ENCODE measurements at regions not wholly inside any gene's neighbourhood (a gene's known extent, or its start where the extent isn't known, plus 50 kb on each side); places are given as distances from the start of the nearest gene placed in this dataset.

DNA sequence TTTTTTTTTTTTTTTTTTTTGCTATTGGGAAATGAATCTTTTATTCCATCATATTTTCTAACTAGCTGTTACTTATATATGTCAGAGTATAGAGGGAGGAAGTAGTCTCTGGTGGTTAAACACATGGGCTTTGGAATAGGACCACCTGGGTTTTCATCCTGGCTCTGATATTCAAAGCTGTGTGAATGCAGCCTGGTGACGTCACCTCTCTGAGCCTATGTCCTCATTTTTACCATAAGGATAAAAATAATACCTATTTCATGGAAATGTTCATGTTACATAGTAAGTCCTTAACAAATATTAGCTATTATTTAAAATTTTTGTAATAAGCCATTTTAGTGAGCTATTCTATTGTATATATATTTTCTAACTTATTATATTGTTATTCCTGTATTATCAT, 58.8 kb upstream of the TOX2 start:
- TF ChIP-seq EZH2 (IDR thresholded peaks at IDR 0.05; ENCODE audit: borderline replicate concordance, low read length): no peak
- TF ChIP-seq, protein P1, sequence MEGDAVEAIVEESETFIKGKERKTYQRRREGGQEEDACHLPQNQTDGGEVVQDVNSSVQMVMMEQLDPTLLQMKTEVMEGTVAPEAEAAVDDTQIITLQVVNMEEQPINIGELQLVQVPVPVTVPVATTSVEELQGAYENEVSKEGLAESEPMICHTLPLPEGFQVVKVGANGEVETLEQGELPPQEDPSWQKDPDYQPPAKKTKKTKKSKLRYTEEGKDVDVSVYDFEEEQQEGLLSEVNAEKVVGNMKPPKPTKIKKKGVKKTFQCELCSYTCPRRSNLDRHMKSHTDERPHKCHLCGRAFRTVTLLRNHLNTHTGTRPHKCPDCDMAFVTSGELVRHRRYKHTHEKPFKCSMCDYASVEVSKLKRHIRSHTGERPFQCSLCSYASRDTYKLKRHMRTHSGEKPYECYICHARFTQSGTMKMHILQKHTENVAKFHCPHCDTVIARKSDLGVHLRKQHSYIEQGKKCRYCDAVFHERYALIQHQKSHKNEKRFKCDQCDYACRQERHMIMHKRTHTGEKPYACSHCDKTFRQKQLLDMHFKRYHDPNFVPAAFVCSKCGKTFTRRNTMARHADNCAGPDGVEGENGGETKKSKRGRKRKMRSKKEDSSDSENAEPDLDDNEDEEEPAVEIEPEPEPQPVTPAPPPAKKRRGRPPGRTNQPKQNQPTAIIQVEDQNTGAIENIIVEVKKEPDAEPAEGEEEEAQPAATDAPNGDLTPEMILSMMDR (IDR thresholded peaks at IDR 0.05; ENCODE audit: low read length): no peak
